IPS DF 6.9 (cell line): ENCODE measurements at regions not wholly inside any gene's neighbourhood (a gene's known extent, or its start where the extent isn't known, plus 50 kb on each side); places are given as distances from the start of the nearest gene placed in this dataset.
"Not testable (repeated sequence)": the region's sequence is repeated elsewhere in the genome, so short reads cannot be mapped to it uniquely, and the experiment has no call there.

ENCODE experiments used
- DNase-seq: peaks from one replicate; pipeline ENCODE4 v3.0.0-alpha.2; 2013; ENCODE audit warnings: low read depth, low spot score
- H3K27ac ChIP-seq: one replicate; pipeline ENCODE4 v1.5.1; 2013; ENCODE audit warnings: low read length, control low read depth
- H3K27me3 ChIP-seq: 2 replicates; pipeline ENCODE4 v1.6.1; 2013; ENCODE audit warnings: mild to moderate bottlenecking, low read length; ENCODE audit not compliant: control insufficient read depth, insufficient read depth
- H3K36me3 ChIP-seq: 2 replicates; pipeline ENCODE4 v1.6.1; 2013; ENCODE audit warnings: low read length; ENCODE audit not compliant: control insufficient read depth, insufficient read depth
- H3K4me1 ChIP-seq: 2 replicates; pipeline ENCODE4 v1.6.1; 2013; ENCODE audit warnings: low read length; ENCODE audit not compliant: control insufficient read depth, insufficient read depth
- H3K4me3 ChIP-seq: 2 replicates; pipeline ENCODE4 v1.5.1; 2013; ENCODE audit warnings: mild to moderate bottlenecking, low read length
- H3K9me3 ChIP-seq: 2 replicates; pipeline ENCODE4 v1.6.1; 2013; ENCODE audit warnings: low read length, inconsistent platforms; ENCODE audit not compliant: control insufficient read depth, insufficient read depth
- WGBS: extraction: QIAGEN DNeasy Blood & Tissue Kit; methylation state at CpG from one replicate; pipeline ENCODE4 v1.1.7; 2013; ENCODE audit warnings: mixed read lengths, missing lambda C conversion rate; ENCODE audit not compliant: insufficient read length, insufficient coverage; 5-methylcytosine and 5-hydroxymethylcytosine counted together

DNA sequence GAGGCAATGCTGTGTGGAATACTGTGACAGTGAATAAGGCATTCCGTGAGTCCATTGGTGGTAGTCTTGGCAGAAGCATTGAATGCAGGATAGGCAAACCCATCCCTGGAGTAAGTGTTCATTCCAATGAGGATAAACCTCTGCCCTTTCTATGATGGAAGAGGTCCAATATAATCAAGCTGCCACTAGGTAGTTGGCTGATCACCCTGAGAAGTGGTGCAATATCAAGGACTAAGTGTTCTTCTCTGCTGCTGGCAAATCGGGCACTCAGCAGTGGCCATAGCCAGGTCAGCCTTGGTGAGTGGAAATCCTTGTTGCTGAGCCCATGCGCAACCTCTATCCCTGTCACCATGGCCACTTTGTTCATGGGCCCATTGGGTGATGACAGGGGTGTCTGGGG, 70.1 kb downstream of the FBXO4 start:
- no peaks in the 10 kb centered on the region for H3K36me3 ChIP-seq
- no peaks in the 10 kb centered on the region for H3K27me3 ChIP-seq
- no peak for DNase-seq
- no peaks in the 10 kb centered on the region; the same call in 1 of the 2 replicates for H3K9me3 ChIP-seq
- no CpG with 5 or more reads among the region's 3 CpGs for WGBS
- H3K27ac ChIP-seq = no peak overlapping the region
- H3K4me1 ChIP-seq = no peaks in the 10 kb centered on the region
- H3K4me3 ChIP-seq = no peak overlapping the region

GRCh38 chr5:42001673-42002072, 76.6 kb downstream of the FBXO4 start:
- Histone ChIP-seq H3K9me3 (no peaks in the 10 kb centered on the region; the same call in 1 of the 2 replicates), H3K4me1 (no peaks in the 10 kb centered on the region), H3K4me3 (no peak overlapping the region), H3K27me3 (no peaks in the 10 kb centered on the region), H3K36me3 (no peaks in the 10 kb centered on the region), H3K27ac (no peak overlapping the region)
- no CpG with 5 or more reads among the region's 6 CpGs for WGBS
- no peak for DNase-seq

DNA sequence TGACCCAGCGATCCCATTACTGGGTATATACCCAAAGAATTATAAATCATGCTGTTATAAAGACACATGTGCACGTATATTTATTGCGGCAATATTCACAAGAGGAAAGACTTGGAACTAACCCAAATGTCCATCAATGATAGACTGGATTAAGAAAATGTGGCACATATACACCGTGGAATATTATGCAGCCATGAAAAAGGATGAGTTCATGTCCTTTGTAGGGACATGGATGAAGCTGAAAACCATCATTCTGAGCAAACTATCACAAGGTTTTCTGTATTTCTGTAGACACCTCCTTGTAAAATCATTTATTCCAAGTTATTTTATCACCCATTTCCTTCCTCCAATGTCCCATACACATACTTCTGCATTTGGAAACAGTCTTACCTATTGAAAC, 78.8 kb downstream of the FBXO4 start:
- H3K4me3 ChIP-seq, H3K4me1 ChIP-seq, H3K27ac ChIP-seq, H3K9me3 ChIP-seq, H3K27me3 ChIP-seq, H3K36me3 ChIP-seq, DNase-seq: not testable (repeated sequence)
- WGBS = no CpG with 5 or more reads among the region's 4 CpGs

DNA sequence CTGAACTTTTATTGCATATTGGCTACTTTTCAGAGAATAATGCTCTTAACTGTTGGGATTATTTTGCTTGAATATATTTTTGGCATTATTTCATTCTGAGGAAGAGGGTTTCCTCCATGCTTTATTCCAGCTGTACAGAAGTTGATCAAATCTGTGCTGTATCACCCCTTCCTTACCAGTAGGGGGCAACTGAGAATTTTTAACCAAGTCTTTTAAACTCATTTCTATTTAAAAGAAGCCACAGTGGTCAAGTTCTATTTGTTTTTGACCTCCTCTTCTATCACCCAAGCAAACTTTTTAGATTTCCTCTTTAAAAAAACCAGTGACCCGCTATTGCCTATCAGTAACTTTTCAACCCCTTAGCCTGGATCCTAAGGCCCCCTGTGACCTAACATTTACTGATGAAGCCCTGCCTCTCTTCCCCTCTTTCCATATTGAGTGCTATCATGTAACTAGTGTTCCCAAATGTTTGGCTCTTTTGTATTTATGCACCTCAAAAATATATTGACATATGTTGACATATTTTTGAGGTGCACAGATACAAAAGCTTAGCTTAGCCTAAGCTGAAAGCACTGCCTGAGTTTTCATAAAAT, 80.6 kb downstream of the FBXO4 start:
- no peak for DNase-seq
- Histone ChIP-seq H3K9me3 (no peaks in the 10 kb centered on the region), H3K27me3 (no peaks in the 10 kb centered on the region), H3K4me1 (no peaks in the 10 kb centered on the region), H3K27ac (no peak overlapping the region), H3K36me3 (no peaks in the 10 kb centered on the region), H3K4me3 (no peak overlapping the region)
- WGBS = no CpG with 5 or more reads among the region's 1 CpG

GRCh38 chr5:42013561-42013960, 88.5 kb downstream of the FBXO4 start:
- no peak overlapping the region for H3K4me3 ChIP-seq
- H3K9me3 ChIP-seq = no peaks in the 10 kb centered on the region
- no peak overlapping the region for H3K27ac ChIP-seq
- 58% methylated on average over 2 of the region's 5 CpGs for WGBS
- no peaks in the 10 kb centered on the region for H3K36me3 ChIP-seq
- no peaks in the 10 kb centered on the region for H3K4me1 ChIP-seq
- DNase-seq = no peak
- H3K27me3 ChIP-seq = no peaks in the 10 kb centered on the region

DNA sequence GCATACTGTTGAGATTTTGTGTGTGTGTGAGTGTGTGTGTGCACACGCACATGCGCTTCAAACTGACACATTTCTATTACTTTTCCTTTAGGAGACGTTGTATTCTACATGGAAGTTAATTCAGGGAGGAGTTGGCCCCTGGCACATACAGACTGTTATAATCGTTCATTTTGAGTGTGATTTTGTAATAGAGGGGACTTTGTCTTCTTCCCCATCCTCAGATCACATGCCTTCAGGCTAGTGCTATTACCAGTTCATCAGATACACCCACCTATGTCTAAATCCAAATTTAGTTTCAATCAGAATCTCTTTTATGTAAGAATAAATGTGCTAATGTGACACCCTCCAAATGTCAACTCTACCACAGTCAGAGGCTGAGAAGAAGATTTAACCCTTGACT, 90.2 kb downstream of the FBXO4 start:
- H3K27ac ChIP-seq = no peak overlapping the region
- H3K4me1 ChIP-seq = no peaks in the 10 kb centered on the region
- no peaks in the 10 kb centered on the region for H3K9me3 ChIP-seq
- H3K27me3 ChIP-seq = no peaks in the 10 kb centered on the region
- no peaks in the 10 kb centered on the region for H3K36me3 ChIP-seq
- WGBS = no CpG with 5 or more reads among the region's 4 CpGs
- no peak overlapping the region for H3K4me3 ChIP-seq
- no peak for DNase-seq

GRCh38 chr5:42015681-42016080, 90.6 kb downstream of the FBXO4 start:
- Histone ChIP-seq H3K27me3 (no peaks in the 10 kb centered on the region), H3K27ac (no peak overlapping the region), H3K4me1 (no peaks in the 10 kb centered on the region), H3K9me3 (no peaks in the 10 kb centered on the region), H3K4me3 (no peak overlapping the region), H3K36me3 (no peaks in the 10 kb centered on the region)
- no CpG with 5 or more reads among the region's 1 CpG for WGBS
- DNase-seq = no peak

DNA sequence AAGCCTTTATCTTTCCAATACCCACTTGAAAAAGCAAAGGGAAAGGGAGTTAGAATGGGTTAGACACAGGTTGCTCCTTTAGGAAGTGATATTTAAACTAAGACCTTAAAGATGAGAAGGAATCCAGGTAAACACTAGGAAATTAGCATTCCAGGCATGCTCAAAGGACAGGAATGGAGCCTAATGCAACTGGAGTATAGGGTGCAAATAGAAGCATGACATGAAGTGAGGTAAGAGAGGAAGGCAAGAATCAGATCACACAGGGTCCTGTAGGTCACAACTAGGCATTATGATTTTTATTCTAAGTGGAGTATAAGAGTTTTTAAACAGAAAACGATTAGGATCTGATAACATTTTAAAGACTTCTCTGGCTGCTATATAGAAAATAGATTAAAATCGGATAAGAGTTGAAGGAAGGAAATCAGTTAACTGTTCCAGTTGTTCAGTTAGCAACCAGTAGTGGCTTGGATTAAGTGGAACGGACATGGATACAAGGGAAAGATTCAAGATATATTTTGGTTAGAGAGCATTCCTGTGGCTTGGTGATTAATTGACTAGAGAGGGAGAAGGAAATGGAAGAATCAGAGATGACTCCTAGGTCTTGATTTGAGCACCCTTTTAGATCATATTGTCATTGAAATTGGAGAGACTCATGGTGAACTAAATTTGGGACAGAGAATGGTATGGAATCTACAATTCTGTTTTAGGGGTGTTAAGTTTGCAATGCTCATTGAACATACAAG, 95.9 kb downstream of the FBXO4 start:
- no peak overlapping the region for H3K27ac ChIP-seq
- H3K4me3 ChIP-seq = no peak overlapping the region
- DNase-seq = no peak
- no peaks in the 10 kb centered on the region for H3K4me1 ChIP-seq
- H3K9me3 ChIP-seq = no peaks in the 10 kb centered on the region
- no peaks in the 10 kb centered on the region for H3K27me3 ChIP-seq
- WGBS = no CpG with 5 or more reads among the region's 3 CpGs
- H3K36me3 ChIP-seq = no peaks in the 10 kb centered on the region

- no peak for DNase-seq
- no peak overlapping the region for H3K4me3 ChIP-seq
- no peaks in the 10 kb centered on the region for H3K9me3 ChIP-seq
- no CpG with 5 or more reads among the region's 2 CpGs for whole genome bisulfite sequencing
- H3K27ac ChIP-seq = no peak overlapping the region
- no peaks in the 10 kb centered on the region for H3K36me3 ChIP-seq
- H3K27me3 ChIP-seq = no peaks in the 10 kb centered on the region
- H3K4me1 ChIP-seq = no peaks in the 10 kb centered on the region
Observed at GRCh38 chr5:42021923-42022322, 96.8 kb downstream of the FBXO4 start.

DNA sequence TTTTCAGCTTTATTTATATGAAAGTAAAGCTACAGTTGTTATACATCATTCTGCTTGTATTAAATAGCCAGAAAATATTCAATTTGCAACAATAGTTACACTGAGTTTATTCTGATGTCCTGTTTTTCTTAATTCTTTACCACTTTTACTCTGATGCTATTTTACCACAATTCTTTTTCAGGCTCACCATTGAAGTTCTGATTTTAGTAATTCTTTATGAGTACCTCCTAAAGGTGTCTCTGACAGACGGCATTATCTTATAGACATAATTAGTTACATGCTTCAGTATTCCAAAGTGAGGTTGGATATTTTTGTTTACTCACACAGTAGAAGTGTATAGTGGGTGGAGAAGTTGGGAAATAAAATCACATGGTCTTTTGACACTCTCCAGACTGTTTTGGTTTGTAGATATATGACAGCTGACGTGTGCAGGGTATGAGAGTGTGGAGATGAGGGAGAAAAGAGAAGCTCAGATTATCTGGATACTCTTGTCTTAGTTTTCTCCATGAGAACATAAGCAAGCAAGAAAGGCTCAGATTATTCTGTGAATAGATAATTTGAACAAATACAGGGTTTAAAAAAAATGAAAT, 97.4 kb downstream of the FBXO4 start:
- Histone ChIP-seq H3K9me3 (no peaks in the 10 kb centered on the region), H3K27ac (no peak overlapping the region), H3K4me1 (no peaks in the 10 kb centered on the region), H3K4me3 (no peak overlapping the region), H3K27me3 (no peaks in the 10 kb centered on the region), H3K36me3 (no peaks in the 10 kb centered on the region)
- no CpG with 5 or more reads among the region's 2 CpGs for WGBS
- no peak for DNase-seq
